ENCODE measurements at regions not wholly inside any gene's neighbourhood (a gene's known extent, or its start where the extent isn't known, plus 50 kb on each side); places are given as distances from the start of the nearest gene placed in this dataset.

- Histone ChIP-seq H3K27ac (ENCODE audit: low read depth, low read length) (no peak overlapping the region), H3K9me3 (ENCODE audit: low read depth, low read length) (no peaks in the 10 kb centered on the region), H3K4me3 (ENCODE audit: insufficient read depth, low read length) (no peak overlapping the region), H3K36me3 (ENCODE audit: insufficient read depth, low read length) (no peaks in the 10 kb centered on the region), H3K27me3 (ENCODE audit: insufficient read depth, low read length) (no peaks in the 10 kb centered on the region), H3K4me1 (ENCODE audit: insufficient read depth, low read length) (peaks cover 36% of the 10 kb centered on the region), H2AFZ (ENCODE audit: low read length) (no peak overlapping the region), H4K20me1 (ENCODE audit: insufficient read depth, low read length) (no peaks in the 10 kb centered on the region), H3K4me2 (ENCODE audit: insufficient read depth, low read length) (no peak overlapping the region), H3K79me2 (ENCODE audit: insufficient read depth, low read length) (no peaks in the 10 kb centered on the region)
- DNase-seq (ENCODE audit: insufficient read length, low spot score, missing footprints), result peak; percentile 44
- TF ChIP-seq CTCF (IDR thresholded peaks at IDR 0.05; ENCODE audit: extremely low read depth, low read depth, low read length), result no peak
Measured at GRCh38 chr2:120593921-120594686, 141.6 kb upstream of the GLI2 start.

- Histone ChIP-seq H3K79me2 (ENCODE audit: insufficient read depth, low read length) (no peaks in the 10 kb centered on the region), H3K9me3 (ENCODE audit: low read depth, low read length) (no peaks in the 10 kb centered on the region), H3K4me3 (ENCODE audit: insufficient read depth, low read length) (no peak overlapping the region), H3K27ac (ENCODE audit: low read depth, low read length) (no peak overlapping the region), H3K4me2 (ENCODE audit: insufficient read depth, low read length) (no peak overlapping the region), H3K27me3 (ENCODE audit: insufficient read depth, low read length) (no peaks in the 10 kb centered on the region), H4K20me1 (ENCODE audit: insufficient read depth, low read length) (no peaks in the 10 kb centered on the region), H3K36me3 (ENCODE audit: insufficient read depth, low read length) (no peaks in the 10 kb centered on the region), H2AFZ (ENCODE audit: low read length) (no peak overlapping the region), H3K4me1 (ENCODE audit: insufficient read depth, low read length) (peaks cover 27% of the 10 kb centered on the region)
- DNase-seq (ENCODE audit: insufficient read length, low spot score, missing footprints), result peak; percentile 76
- TF ChIP-seq CTCF (IDR thresholded peaks at IDR 0.05; ENCODE audit: extremely low read depth, low read depth, low read length), result no peak
Measured at GRCh38 chr2:120594856-120595685, 140.6 kb upstream of the GLI2 start.

- H3K4me2 ChIP-seq (ENCODE audit: insufficient read depth, low read length), result no peak overlapping the region
Measured at GRCh38 chr2:120595739-120596138, 139.9 kb upstream of the GLI2 start.

More at GRCh38 chr2:120595739-120596138, 139.9 kb upstream of the GLI2 start:
- H4K20me1 ChIP-seq (ENCODE audit: insufficient read depth, low read length), result no peaks in the 10 kb centered on the region
- no peaks in the 10 kb centered on the region for H3K79me2 ChIP-seq (ENCODE audit: insufficient read depth, low read length)
- H3K4me1 ChIP-seq (ENCODE audit: insufficient read depth, low read length), result peaks cover 22% of the 10 kb centered on the region
- H3K9me3 ChIP-seq (ENCODE audit: low read depth, low read length), result no peaks in the 10 kb centered on the region
- H3K4me3 ChIP-seq (ENCODE audit: insufficient read depth, low read length), result no peak overlapping the region
- no peaks in the 10 kb centered on the region for H3K27me3 ChIP-seq (ENCODE audit: insufficient read depth, low read length)
- no peaks in the 10 kb centered on the region for H3K36me3 ChIP-seq (ENCODE audit: insufficient read depth, low read length)
- no peak overlapping the region for H3K27ac ChIP-seq (ENCODE audit: low read depth, low read length)
- DNase-seq (ENCODE audit: insufficient read length, low spot score, missing footprints), result peak; percentile 42
- peak overlapping the region; percentile 65 for H2AFZ ChIP-seq (ENCODE audit: low read length)
- TF ChIP-seq CTCF (IDR thresholded peaks at IDR 0.05; ENCODE audit: extremely low read depth, low read depth, low read length), result no peak
